Naive B cell (primary cell): ENCODE measurements at regions not wholly inside any gene's neighbourhood (a gene's known extent, or its start where the extent isn't known, plus 50 kb on each side); places are given as distances from the start of the nearest gene placed in this dataset.
A peak's percentile ranks its signal among the peaks of the same experiment; 100 is the strongest.

Experiments used
- ATAC-seq, 2 donors: fragments of 150-1000 bp; cut with Tn5 transposase; 2 replicates each; pipeline ENCODE4 v1.10.0; 2021; ENCODE audit warnings: low read depth in 2 of 2, mild to moderate bottlenecking in 2 of 2, moderate library complexity in 2 of 2
- DNase-seq: peaks from one replicate; pipeline ENCODE4 v3.0.0; 2022
- H3K27ac Mint-ChIP-seq, 6 donors: one replicate each; pipeline ENCODE4 v1.8.0; 2020 to 2022; ENCODE audit warnings: mild to moderate bottlenecking in 6 of 6, mixed read lengths in 6 of 6, moderate library complexity in 5 of 6, inconsistent platforms in 2 of 6
- H3K27me3 Mint-ChIP-seq, 3 donors: one replicate each; pipeline ENCODE4 v1.8.0; 2021 to 2022; ENCODE audit warnings: mixed read lengths in 3 of 3, mild to moderate bottlenecking in 1 of 3
- H3K36me3 Mint-ChIP-seq, 2 donors: one replicate each; pipeline ENCODE4 v1.8.0; 2020 to 2022; ENCODE audit warnings: mixed read lengths in 2 of 2, inconsistent platforms in 1 of 2, mild to moderate bottlenecking in 1 of 2
- H3K4me1 Mint-ChIP-seq, 3 donors: one replicate each; pipeline ENCODE4 v1.8.0; 2020 to 2022; ENCODE audit warnings: mixed read lengths in 3 of 3, inconsistent platforms in 1 of 3, mild to moderate bottlenecking in 1 of 3, moderate library complexity in 1 of 3
- H3K4me3 Mint-ChIP-seq, 8 donors: one replicate each; pipeline ENCODE4 v1.8.0; 2020 to 2022; ENCODE audit warnings: mild to moderate bottlenecking in 8 of 8, mixed read lengths in 8 of 8, moderate library complexity in 8 of 8, inconsistent platforms in 2 of 8
- H3K9me3 Mint-ChIP-seq, 7 donors: one replicate each; pipeline ENCODE4 v1.8.0; 2020 to 2022; ENCODE audit warnings: mixed read lengths in 7 of 7, mild to moderate bottlenecking in 5 of 7, inconsistent platforms in 2 of 7, moderate library complexity in 1 of 7

- ATAC-seq (no peak), DNase-seq (no peak)
- peaks cover 0 to 5% (median 4%) of the 10 kb centered on the region in 3 donors for H3K4me1 Mint-ChIP-seq
- H3K4me3 Mint-ChIP-seq, result peak overlapping the region in 3 of 8 donors; percentile 36 to 76 (median 56)
- no peak overlapping the region for H3K27ac Mint-ChIP-seq
- H3K9me3 Mint-ChIP-seq, result peaks cover 0 to 14% (median 2%) of the 10 kb centered on the region in 7 donors
- H3K27me3 Mint-ChIP-seq, result peaks cover 24 to 44% (median 35%) of the 10 kb centered on the region in 3 donors
- H3K36me3 Mint-ChIP-seq, result peaks cover 0 to 16% of the 10 kb centered on the region in 2 donors
These were observed 1250.0 kb downstream of the BRD1 start for GRCh38 chr22:48577691-48578090.

- Mint-ChIP-seq H3K4me3 (peak overlapping the region in 3 of 8 donors; percentile 36 to 74 (median 41)), H3K4me1 (peaks cover 0 to 5% (median 4%) of the 10 kb centered on the region in 3 donors), H3K36me3 (peaks cover 0 to 21% of the 10 kb centered on the region in 2 donors), H3K27me3 (peaks cover 28 to 50% (median 41%) of the 10 kb centered on the region in 3 donors), H3K27ac (peak overlapping the region in 1 of 6 donors; percentile 18), H3K9me3 (peaks cover 0 to 20% (median 6%) of the 10 kb centered on the region in 7 donors)
- ATAC-seq (no peak), DNase-seq (no peak)
These were observed 1250.5 kb downstream of the BRD1 start for GRCh38 chr22:48577014-48577690.

- no peak overlapping the region for H3K4me3 Mint-ChIP-seq
- ATAC-seq (no peak), DNase-seq (no peak)
- H3K4me1 Mint-ChIP-seq, result peaks cover 0 to 5% (median 4%) of the 10 kb centered on the region in 3 donors
- H3K27me3 Mint-ChIP-seq, result peaks cover 34 to 56% (median 41%) of the 10 kb centered on the region in 3 donors
- no peak overlapping the region for H3K27ac Mint-ChIP-seq
- peaks cover 0 to 28% of the 10 kb centered on the region in 2 donors for H3K36me3 Mint-ChIP-seq
- H3K9me3 Mint-ChIP-seq, result peaks cover 0 to 27% (median 13%) of the 10 kb centered on the region in 7 donors
These were observed 1251.2 kb downstream of the BRD1 start for GRCh38 chr22:48576333-48577013.

- DNase-seq (no peak), ATAC-seq (no peak)
- Mint-ChIP-seq H3K4me1 (peaks cover 0 to 5% (median 4%) of the 10 kb centered on the region in 3 donors), H3K4me3 (no peak overlapping the region), H3K27me3 (peaks cover 34 to 56% (median 41%) of the 10 kb centered on the region in 3 donors), H3K36me3 (peaks cover 0 to 30% of the 10 kb centered on the region in 2 donors), H3K9me3 (peaks cover 0 to 30% (median 16%) of the 10 kb centered on the region in 7 donors), H3K27ac (no peak overlapping the region)
These were observed 1251.9 kb downstream of the BRD1 start for GRCh38 chr22:48575618-48576332.

GRCh38 chr22:48574776-48575617 is 1252.7 kb downstream of the BRD1 start:
- no peak for ATAC-seq
- no peak overlapping the region for H3K27ac Mint-ChIP-seq
- H3K27me3 Mint-ChIP-seq, result peaks cover 39 to 56% (median 45%) of the 10 kb centered on the region in 3 donors
- H3K9me3 Mint-ChIP-seq, result peaks cover 8 to 38% (median 23%) of the 10 kb centered on the region in 7 donors
- peaks cover 0 to 5% (median 4%) of the 10 kb centered on the region in 3 donors for H3K4me1 Mint-ChIP-seq
- peak overlapping the region in 4 of 8 donors; percentile 22 to 79 (median 49) for H3K4me3 Mint-ChIP-seq
- no peak for DNase-seq
- peaks cover 8 to 38% of the 10 kb centered on the region in 2 donors for H3K36me3 Mint-ChIP-seq

GRCh38 chr22:48573766-48574165 is 1253.9 kb downstream of the BRD1 start:
- ATAC-seq, result no peak
- no peak for DNase-seq
- H3K4me3 Mint-ChIP-seq, result peak overlapping the region in 4 of 8 donors; percentile 5 to 58 (median 38)
- peaks cover 0 to 5% (median 4%) of the 10 kb centered on the region in 3 donors for H3K4me1 Mint-ChIP-seq
- peaks cover 10 to 42% (median 26%) of the 10 kb centered on the region in 7 donors for H3K9me3 Mint-ChIP-seq
- no peak overlapping the region for H3K27ac Mint-ChIP-seq
- peaks cover 41 to 51% (median 49%) of the 10 kb centered on the region in 3 donors for H3K27me3 Mint-ChIP-seq
- H3K36me3 Mint-ChIP-seq, result peaks cover 9 to 42% of the 10 kb centered on the region in 2 donors

GRCh38 chr22:48572951-48573350 is 1254.7 kb downstream of the BRD1 start:
- Mint-ChIP-seq H3K27ac (no peak overlapping the region), H3K27me3 (peaks cover 40 to 48% (median 47%) of the 10 kb centered on the region in 3 donors), H3K4me3 (no peak overlapping the region), H3K4me1 (peaks cover 0 to 5% (median 4%) of the 10 kb centered on the region in 3 donors), H3K36me3 (peaks cover 9 to 42% of the 10 kb centered on the region in 2 donors), H3K9me3 (peaks cover 10 to 40% (median 27%) of the 10 kb centered on the region in 7 donors)
- ATAC-seq (no peak), DNase-seq (no peak)

GRCh38 chr22:48570912-48571311 is 1256.8 kb downstream of the BRD1 start:
- no peak overlapping the region for H3K4me3 Mint-ChIP-seq
- H3K27me3 Mint-ChIP-seq, result peaks cover 38 to 50% (median 46%) of the 10 kb centered on the region in 3 donors
- ATAC-seq (no peak), DNase-seq (no peak)
- peaks cover 0 to 12% (median 4%) of the 10 kb centered on the region in 3 donors for H3K4me1 Mint-ChIP-seq
- H3K27ac Mint-ChIP-seq, result peak overlapping the region in 1 of 6 donors; percentile 27
- peaks cover 10 to 39% (median 27%) of the 10 kb centered on the region in 7 donors for H3K9me3 Mint-ChIP-seq
- H3K36me3 Mint-ChIP-seq, result peaks cover 9 to 42% of the 10 kb centered on the region in 2 donors

GRCh38 chr22:48569476-48570233 is 1258.0 kb downstream of the BRD1 start:
- DNase-seq, result no peak
- ATAC-seq, result no peak
- Mint-ChIP-seq H3K4me3 (no peak overlapping the region), H3K9me3 (peaks cover 10 to 39% (median 27%) of the 10 kb centered on the region in 7 donors), H3K27ac (no peak overlapping the region), H3K27me3 (peaks cover 34 to 45% (median 45%) of the 10 kb centered on the region in 3 donors), H3K36me3 (peaks cover 9 to 38% of the 10 kb centered on the region in 2 donors), H3K4me1 (peaks cover 0 to 9% (median under 1%) of the 10 kb centered on the region in 3 donors)

GRCh38 chr22:48568736-48569330 is 1258.8 kb downstream of the BRD1 start:
- Mint-ChIP-seq H3K4me3 (peak overlapping the region in 1 of 8 donors; percentile 51), H3K27me3 (peaks cover 28 to 41% (median 39%) of the 10 kb centered on the region in 3 donors), H3K9me3 (peaks cover 10 to 39% (median 24%) of the 10 kb centered on the region in 7 donors), H3K27ac (no peak overlapping the region), H3K36me3 (peaks cover 9 to 33% of the 10 kb centered on the region in 2 donors), H3K4me1 (peaks cover 0 to 7% (median 0%) of the 10 kb centered on the region in 3 donors)
- DNase-seq (no peak), ATAC-seq (no peak)

- DNase-seq (no peak), ATAC-seq (no peak)
- Mint-ChIP-seq H3K27me3 (peaks cover 19 to 32% (median 31%) of the 10 kb centered on the region in 3 donors), H3K4me3 (no peak overlapping the region), H3K4me1 (peaks cover 0 to 7% (median 0%) of the 10 kb centered on the region in 3 donors), H3K36me3 (peaks cover 9 to 24% of the 10 kb centered on the region in 2 donors), H3K9me3 (peaks cover 10 to 29% (median 22%) of the 10 kb centered on the region in 7 donors), H3K27ac (peak overlapping the region in 1 of 6 donors; percentile 86)
These were observed 1260.3 kb downstream of the BRD1 start for GRCh38 chr22:48567213-48567975.
